ENCODE measurements at regions not wholly inside any gene's neighbourhood (a gene's known extent, or its start where the extent isn't known, plus 50 kb on each side); places are given as distances from the start of the nearest gene placed in this dataset.
"Not testable (repeated sequence)": the region's sequence is repeated elsewhere in the genome, so short reads cannot be mapped to it uniquely, and the experiment has no call there.

DNA sequence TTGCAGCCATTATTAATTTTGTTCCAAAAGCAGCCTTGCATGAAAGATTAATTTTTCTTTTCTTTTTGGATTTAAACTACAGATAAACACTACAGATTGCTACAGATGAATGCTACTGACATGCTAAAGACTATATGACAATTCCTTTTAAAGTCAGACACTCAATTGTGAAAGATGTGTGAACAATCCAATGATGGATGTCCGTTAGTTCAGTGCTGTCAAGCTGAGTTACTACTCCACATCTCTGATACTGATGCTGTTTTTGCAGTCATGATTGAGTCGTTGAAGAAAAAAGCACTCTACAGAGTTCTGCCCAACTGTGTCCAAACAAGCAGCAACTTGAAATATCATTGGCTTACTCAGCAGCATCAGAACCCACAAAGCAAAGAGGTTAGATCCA lies 146.8 kb downstream of the OTUD1 start:
- Histone ChIP-seq H3K23ac (ENCODE audit: low read depth, low read length, poor library complexity) (no peak overlapping the region), H3K36me3 (replicated peaks in 1 of 2; ENCODE audit: control insufficient read depth in 2 of 2, insufficient read depth in 2 of 2, low read length in 2 of 2) (no peaks in the 10 kb centered on the region), H4K91ac (ENCODE audit: low read depth, low read length, poor library complexity) (no peak overlapping the region), H2AK5ac (ENCODE audit: low read depth, low read length) (no peak overlapping the region), H3K9ac (ENCODE audit: low read depth, low read length, poor library complexity) (no peak overlapping the region), H3K27ac (replicated peaks; ENCODE audit: low read length) (no peak overlapping the region), H2BK120ac (ENCODE audit: low read depth, low read length) (no peak overlapping the region), H3K4ac (ENCODE audit: low read length) (no peak overlapping the region), H2BK12ac (ENCODE audit: low read length) (no peak overlapping the region), H3K4me1 (ENCODE audit: control insufficient read depth in 2 of 2, insufficient read depth in 1 of 2, low read depth in 1 of 2, low read length in 2 of 2) (peaks cover 0 to 1% of the 10 kb centered on the region in 2 donors), H3K27me3 (ENCODE audit: control insufficient read depth in 3 of 3, insufficient read depth in 3 of 3, low read depth in 1 of 3, low read length in 3 of 3) (no peaks in the 10 kb centered on the region), H3K14ac (ENCODE audit: low read length) (no peak overlapping the region), H3K4me3 (ENCODE audit: low read length in 2 of 2) (no peak overlapping the region), H3K4me2 (ENCODE audit: insufficient read depth, low read length, poor library complexity, severe bottlenecking) (no peak overlapping the region), H2AFZ (ENCODE audit: low read length) (no peak overlapping the region), H3K79me1 (ENCODE audit: low read depth, low read length) (no peaks in the 10 kb centered on the region), H4K8ac (ENCODE audit: low read depth, low read length) (no peak overlapping the region), H3K9me3 (replicated peaks in 1 of 2; ENCODE audit: control insufficient read depth in 2 of 2, insufficient read depth in 1 of 2, low read depth in 1 of 2, low read length in 2 of 2) (no peaks in the 10 kb centered on the region), H2BK15ac (ENCODE audit: low read length) (no peak overlapping the region), H2BK5ac (ENCODE audit: low read length) (no peak overlapping the region), H3K18ac (ENCODE audit: low read length) (no peak overlapping the region)
- WGBS, 2 donors (ENCODE audit: extremely low coverage in 2 of 2, insufficient read length in 2 of 2, insufficient replicate concordance in 1 of 2), result no CpG with 5 or more reads among the region's 2 CpGs
- no peak for DNase-seq (ENCODE audit: low spot score)

DNA sequence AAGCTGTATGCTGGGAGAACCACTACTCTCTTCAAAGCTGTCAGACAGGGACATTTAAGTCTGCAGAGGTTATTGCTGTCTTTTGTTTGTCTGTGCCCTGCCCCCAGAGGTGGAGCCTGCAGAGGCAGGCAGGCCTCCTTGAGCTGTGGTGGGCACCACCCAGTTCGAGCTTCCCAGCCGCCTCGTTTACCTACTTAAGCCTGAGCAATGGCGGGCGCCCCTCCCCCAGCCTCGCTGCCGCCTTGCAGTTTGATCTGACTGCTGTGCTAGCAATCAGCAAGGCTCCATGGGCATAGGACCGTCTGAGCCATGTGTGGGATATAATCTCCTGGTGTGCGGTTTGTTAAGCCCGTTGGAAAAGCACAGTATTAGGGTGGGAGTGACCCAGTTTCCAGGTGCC lies 156.4 kb downstream of the OTUD1 start:
- not testable (repeated sequence) for H3K4me2 ChIP-seq (ENCODE audit: insufficient read depth, low read length, poor library complexity, severe bottlenecking); H3K4me1 ChIP-seq (ENCODE audit: control insufficient read depth in 2 of 2, insufficient read depth in 1 of 2, low read depth in 1 of 2, low read length in 2 of 2); H3K9me3 ChIP-seq (replicated peaks in 1 of 2; ENCODE audit: control insufficient read depth in 2 of 2, insufficient read depth in 1 of 2, low read depth in 1 of 2, low read length in 2 of 2); H2BK12ac ChIP-seq (ENCODE audit: low read length); H4K8ac ChIP-seq (ENCODE audit: low read depth, low read length); H2BK5ac ChIP-seq (ENCODE audit: low read length); H3K79me1 ChIP-seq (ENCODE audit: low read depth, low read length); H3K9ac ChIP-seq (ENCODE audit: low read depth, low read length, poor library complexity); H2AK5ac ChIP-seq (ENCODE audit: low read depth, low read length); H2BK120ac ChIP-seq (ENCODE audit: low read depth, low read length); H3K27ac ChIP-seq (replicated peaks; ENCODE audit: low read length); H2BK15ac ChIP-seq (ENCODE audit: low read length); H4K91ac ChIP-seq (ENCODE audit: low read depth, low read length, poor library complexity); H3K23ac ChIP-seq (ENCODE audit: low read depth, low read length, poor library complexity); H3K36me3 ChIP-seq (replicated peaks in 1 of 2; ENCODE audit: control insufficient read depth in 2 of 2, insufficient read depth in 2 of 2, low read length in 2 of 2); DNase-seq (ENCODE audit: low spot score); H3K27me3 ChIP-seq (ENCODE audit: control insufficient read depth in 3 of 3, insufficient read depth in 3 of 3, low read depth in 1 of 3, low read length in 3 of 3); H2AFZ ChIP-seq (ENCODE audit: low read length); H3K18ac ChIP-seq (ENCODE audit: low read length); H3K4me3 ChIP-seq (ENCODE audit: low read length in 2 of 2); H3K4ac ChIP-seq (ENCODE audit: low read length); H3K14ac ChIP-seq (ENCODE audit: low read length)
- no CpG with 5 or more reads among the region's 10 CpGs for whole genome bisulfite sequencing, 2 donors (ENCODE audit: extremely low coverage in 2 of 2, insufficient read length in 2 of 2, insufficient replicate concordance in 1 of 2)

DNA sequence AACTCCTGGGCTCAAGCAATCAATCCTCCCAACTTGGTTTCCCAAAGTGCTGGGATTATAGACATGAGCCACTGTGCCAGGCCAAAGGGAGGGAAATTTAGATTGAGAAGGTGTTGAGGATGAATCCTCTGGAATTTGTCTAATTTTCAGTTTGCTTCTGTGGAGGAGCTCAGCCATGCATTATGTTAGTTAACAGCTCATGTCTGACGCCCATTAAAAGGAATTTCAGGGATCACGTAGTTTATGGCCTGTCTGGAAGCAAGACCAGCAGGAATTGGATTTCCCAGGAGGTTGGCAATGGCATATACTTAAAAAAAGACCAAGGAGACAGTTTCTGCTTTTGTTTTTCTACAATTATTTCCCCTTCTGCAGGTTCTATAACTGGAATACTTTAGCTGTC lies 165.7 kb downstream of the OTUD1 start:
- Histone ChIP-seq H4K8ac (ENCODE audit: low read depth, low read length) (no peak overlapping the region), H3K9ac (ENCODE audit: low read depth, low read length, poor library complexity) (no peak overlapping the region), H2BK5ac (ENCODE audit: low read length) (no peak overlapping the region), H2AFZ (ENCODE audit: low read length) (no peak overlapping the region), H4K91ac (ENCODE audit: low read depth, low read length, poor library complexity) (no peak overlapping the region), H3K18ac (ENCODE audit: low read length) (no peak overlapping the region), H3K4me1 (ENCODE audit: control insufficient read depth in 2 of 2, insufficient read depth in 1 of 2, low read depth in 1 of 2, low read length in 2 of 2) (no peaks in the 10 kb centered on the region), H2BK15ac (ENCODE audit: low read length) (no peak overlapping the region), H3K4me3 (ENCODE audit: low read length in 2 of 2) (no peak overlapping the region), H3K9me3 (replicated peaks in 1 of 2; ENCODE audit: control insufficient read depth in 2 of 2, insufficient read depth in 1 of 2, low read depth in 1 of 2, low read length in 2 of 2) (no peaks in the 10 kb centered on the region), H3K27me3 (ENCODE audit: control insufficient read depth in 3 of 3, insufficient read depth in 3 of 3, low read depth in 1 of 3, low read length in 3 of 3) (no peaks in the 10 kb centered on the region), H3K4me2 (ENCODE audit: insufficient read depth, low read length, poor library complexity, severe bottlenecking) (no peak overlapping the region), H3K14ac (ENCODE audit: low read length) (no peak overlapping the region), H2AK5ac (ENCODE audit: low read depth, low read length) (no peak overlapping the region), H3K27ac (replicated peaks; ENCODE audit: low read length) (no peak overlapping the region), H3K4ac (ENCODE audit: low read length) (no peak overlapping the region), H2BK12ac (ENCODE audit: low read length) (no peak overlapping the region), H3K23ac (ENCODE audit: low read depth, low read length, poor library complexity) (no peak overlapping the region), H2BK120ac (ENCODE audit: low read depth, low read length) (no peak overlapping the region), H3K36me3 (replicated peaks in 1 of 2; ENCODE audit: control insufficient read depth in 2 of 2, insufficient read depth in 2 of 2, low read length in 2 of 2) (no peaks in the 10 kb centered on the region), H3K79me1 (ENCODE audit: low read depth, low read length) (no peaks in the 10 kb centered on the region)
- no peak for DNase-seq (ENCODE audit: low spot score)
- WGBS, 2 donors (ENCODE audit: extremely low coverage in 2 of 2, insufficient read length in 2 of 2, insufficient replicate concordance in 1 of 2), result no CpG with 5 or more reads among the region's 2 CpGs

DNA sequence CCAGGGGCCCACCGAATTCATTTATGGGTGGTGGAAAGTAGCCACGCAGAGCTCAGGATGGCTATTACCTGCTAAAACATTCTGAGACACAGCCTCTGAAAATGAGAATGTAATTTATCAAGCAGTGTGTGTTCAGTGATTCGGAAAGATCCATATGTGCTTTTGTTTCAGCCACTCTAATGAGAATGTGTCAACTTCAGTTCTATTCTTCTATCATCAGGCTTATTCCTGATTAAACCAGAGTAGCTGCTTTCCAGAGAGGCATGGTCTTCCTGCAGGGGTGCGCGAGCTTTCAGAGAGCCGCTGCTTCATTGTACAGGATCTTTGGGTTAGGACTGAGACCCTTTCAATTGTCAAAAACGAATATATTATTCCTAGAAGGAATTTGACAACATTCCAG lies 167.6 kb downstream of the OTUD1 start:
- Histone ChIP-seq H2BK120ac (ENCODE audit: low read depth, low read length) (no peak overlapping the region), H3K79me1 (ENCODE audit: low read depth, low read length) (no peaks in the 10 kb centered on the region), H3K27ac (replicated peaks; ENCODE audit: low read length) (no peak overlapping the region), H2AFZ (ENCODE audit: low read length) (peak overlapping the region; percentile 40), H3K4me3 (ENCODE audit: low read length in 2 of 2) (no peak overlapping the region), H3K18ac (ENCODE audit: low read length) (no peak overlapping the region), H3K23ac (ENCODE audit: low read depth, low read length, poor library complexity) (no peak overlapping the region), H4K91ac (ENCODE audit: low read depth, low read length, poor library complexity) (no peak overlapping the region), H2AK5ac (ENCODE audit: low read depth, low read length) (no peak overlapping the region), H3K36me3 (replicated peaks in 1 of 2; ENCODE audit: control insufficient read depth in 2 of 2, insufficient read depth in 2 of 2, low read length in 2 of 2) (no peaks in the 10 kb centered on the region), H3K14ac (ENCODE audit: low read length) (no peak overlapping the region), H3K9me3 (replicated peaks in 1 of 2; ENCODE audit: control insufficient read depth in 2 of 2, insufficient read depth in 1 of 2, low read depth in 1 of 2, low read length in 2 of 2) (no peaks in the 10 kb centered on the region), H2BK5ac (ENCODE audit: low read length) (no peak overlapping the region), H2BK12ac (ENCODE audit: low read length) (no peak overlapping the region), H3K4me2 (ENCODE audit: insufficient read depth, low read length, poor library complexity, severe bottlenecking) (no peak overlapping the region), H3K9ac (ENCODE audit: low read depth, low read length, poor library complexity) (no peak overlapping the region), H3K4ac (ENCODE audit: low read length) (no peak overlapping the region), H2BK15ac (ENCODE audit: low read length) (no peak overlapping the region), H3K27me3 (ENCODE audit: control insufficient read depth in 3 of 3, insufficient read depth in 3 of 3, low read depth in 1 of 3, low read length in 3 of 3) (no peaks in the 10 kb centered on the region), H4K8ac (ENCODE audit: low read depth, low read length) (no peak overlapping the region), H3K4me1 (ENCODE audit: control insufficient read depth in 2 of 2, insufficient read depth in 1 of 2, low read depth in 1 of 2, low read length in 2 of 2) (no peaks in the 10 kb centered on the region)
- no CpG with 5 or more reads among the region's 7 CpGs for WGBS, 2 donors (ENCODE audit: extremely low coverage in 2 of 2, insufficient read length in 2 of 2, insufficient replicate concordance in 1 of 2)
- no peak for DNase-seq (ENCODE audit: low spot score)
